NOMO-1 (cell line): ENCODE measurements at regions not wholly inside any gene's neighbourhood (a gene's known extent, or its start where the extent isn't known, plus 50 kb on each side); places are given as distances from the start of the nearest gene placed in this dataset.

Source experiments
- DNase-seq, 2 experiments: peaks; one replicate each; lab custom pipeline; 2025; ENCODE audit not compliant: unreplicated experiment in 2 of 2; lab: John Stamatoyannopoulos, UW

- DNase-seq, result no peak
These were observed 51.8 kb upstream of the NDUFB4 start for GRCh38 chr3:120544361-120544760.

- no peak for DNase-seq
These were observed 59.5 kb upstream of the NDUFB4 start for GRCh38 chr3:120536642-120537041.

GRCh38 chr3:120532969-120533368 is 63.2 kb upstream of the NDUFB4 start:
- no peak for DNase-seq

GRCh38 chr3:120528163-120528562 is 68.0 kb upstream of the NDUFB4 start:
- DNase-seq, result no peak

GRCh38 chr3:120526011-120526870 is 69.9 kb upstream of the NDUFB4 start:
- no peak for DNase-seq

- DNase-seq, result no peak
These were observed 71.8 kb upstream of the NDUFB4 start for GRCh38 chr3:120524171-120524923.

GRCh38 chr3:120516136-120516535 is 65.3 kb upstream of the FSTL1 start:
- no peak for DNase-seq

GRCh38 chr3:120512655-120513054 is 61.9 kb upstream of the FSTL1 start:
- no peak for DNase-seq

- peak; percentile 5 to 43 for DNase-seq
These were observed 56.3 kb upstream of the FSTL1 start for GRCh38 chr3:120506828-120507774.

- no peak for DNase-seq
These were observed 55.5 kb upstream of the FSTL1 start for GRCh38 chr3:120506076-120506827.

- DNase-seq, result no peak
These were observed 53.2 kb upstream of the FSTL1 start for GRCh38 chr3:120503727-120504616.

GRCh38 chr3:120502116-120502515 is 51.3 kb upstream of the FSTL1 start:
- DNase-seq, result no peak
